Prostate gland (tissue), 2 donors: ENCODE measurements at regions not wholly inside any gene's neighbourhood (a gene's known extent, or its start where the extent isn't known, plus 50 kb on each side); places are given as distances from the start of the nearest gene placed in this dataset.

Experiments used
- POLR2A ChIP-seq: fragments of 450-650 bp; IDR thresholded peaks from one replicate; pipeline ENCODE4 v1.6.1; 2016; ENCODE audit warnings: antibody characterized with exemption, mild to moderate bottlenecking
- POLR2AphosphoS5 ChIP-seq: sonication (generic); formaldehyde crosslinking; IDR thresholded peaks from one replicate; pipeline ENCODE4 v1.6.1; 2017; ENCODE audit warnings: antibody characterized with exemption
- TF ChIP-seq, protein P1 (sequence below), 4 experiments: fragments of 200-600 bp in 2 of 4; fragments of 450-650 bp in 2 of 4; sonication (generic) in 2 of 4; IDR thresholded peaks; 1 replicate in 3 of 4; 2 replicates in 1 of 4; pipeline ENCODE4 v1.5.1; 2016 to 2019; ENCODE audit warnings: antibody characterized with exemption in 4 of 4, mild to moderate bottlenecking in 2 of 4, moderate library complexity in 2 of 4

DNA sequence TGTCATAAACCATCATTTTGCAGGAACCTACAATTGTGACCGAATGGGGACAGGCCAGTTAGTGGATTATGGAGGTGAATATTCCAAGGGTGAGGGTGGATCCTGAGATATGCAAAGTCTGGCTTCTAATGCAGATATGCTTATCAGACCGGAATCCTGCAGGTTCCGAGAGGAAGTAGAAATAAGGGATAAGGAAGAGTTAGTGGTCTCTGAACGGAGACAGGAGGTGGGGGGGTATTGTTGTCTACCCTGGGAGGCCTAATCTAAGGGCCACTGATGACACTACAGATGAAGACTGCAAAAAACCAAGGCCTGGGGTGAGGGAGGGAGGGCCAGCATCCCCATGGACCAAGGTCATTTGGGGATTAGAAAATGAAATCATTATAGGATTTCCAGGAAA, 67.7 kb upstream of the GATA6 start:
- TF ChIP-seq, protein P1, sequence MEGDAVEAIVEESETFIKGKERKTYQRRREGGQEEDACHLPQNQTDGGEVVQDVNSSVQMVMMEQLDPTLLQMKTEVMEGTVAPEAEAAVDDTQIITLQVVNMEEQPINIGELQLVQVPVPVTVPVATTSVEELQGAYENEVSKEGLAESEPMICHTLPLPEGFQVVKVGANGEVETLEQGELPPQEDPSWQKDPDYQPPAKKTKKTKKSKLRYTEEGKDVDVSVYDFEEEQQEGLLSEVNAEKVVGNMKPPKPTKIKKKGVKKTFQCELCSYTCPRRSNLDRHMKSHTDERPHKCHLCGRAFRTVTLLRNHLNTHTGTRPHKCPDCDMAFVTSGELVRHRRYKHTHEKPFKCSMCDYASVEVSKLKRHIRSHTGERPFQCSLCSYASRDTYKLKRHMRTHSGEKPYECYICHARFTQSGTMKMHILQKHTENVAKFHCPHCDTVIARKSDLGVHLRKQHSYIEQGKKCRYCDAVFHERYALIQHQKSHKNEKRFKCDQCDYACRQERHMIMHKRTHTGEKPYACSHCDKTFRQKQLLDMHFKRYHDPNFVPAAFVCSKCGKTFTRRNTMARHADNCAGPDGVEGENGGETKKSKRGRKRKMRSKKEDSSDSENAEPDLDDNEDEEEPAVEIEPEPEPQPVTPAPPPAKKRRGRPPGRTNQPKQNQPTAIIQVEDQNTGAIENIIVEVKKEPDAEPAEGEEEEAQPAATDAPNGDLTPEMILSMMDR (IDR thresholded peaks at IDR 0.05) = no peak
- TF ChIP-seq POLR2A = no peak
- no peak for TF ChIP-seq POLR2AphosphoS5
